ENCODE measurements at regions not wholly inside any gene's neighbourhood (a gene's known extent, or its start where the extent isn't known, plus 50 kb on each side); places are given as distances from the start of the nearest gene placed in this dataset.

GRCh38 chr15:36498916-36499315, 80.5 kb upstream of the CDIN1 start:
- no peak overlapping the region for H2BK12ac ChIP-seq (ENCODE audit: insufficient read length, low read depth, low read length)
- DNase-seq = no peak
- H3K4me2 ChIP-seq (ENCODE audit: insufficient read depth, insufficient read length, low read length) = no peak overlapping the region
- no peaks in the 10 kb centered on the region for H3K27me3 ChIP-seq (ENCODE audit: insufficient read depth, low read length)
- H3K36me3 Mint-ChIP-seq (ENCODE audit: insufficient read depth in 1 of 3, low read depth in 3 of 3) = no peaks in the 10 kb centered on the region
- H3K4me3 Mint-ChIP-seq = no peak overlapping the region
- no peak overlapping the region for H3K27ac Mint-ChIP-seq
- no peak overlapping the region for H3K18ac ChIP-seq (ENCODE audit: insufficient read length, low read depth, low read length)
- peaks cover 10 to 19% of the 10 kb centered on the region in 2 experiments for H3K4me1 Mint-ChIP-seq
- H3K9ac ChIP-seq (ENCODE audit: extremely low read depth, insufficient read length, low read length) = no peak overlapping the region
- no peaks in the 10 kb centered on the region for H3K9me3 ChIP-seq (ENCODE audit: control insufficient read depth, low read depth, low read length)
- H3K14ac ChIP-seq (ENCODE audit: insufficient read depth, low read length) = no peak overlapping the region
- H3K9me3 Mint-ChIP-seq = no peaks in the 10 kb centered on the region
- no peak overlapping the region for H2BK120ac ChIP-seq (ENCODE audit: low read depth, low read length, poor library complexity, severe bottlenecking)
- WGBS (ENCODE audit: extremely low coverage, insufficient read length, low lambda C conversion rate) = no CpG with 5 or more reads among the region's 2 CpGs
- no peak overlapping the region for H2BK20ac ChIP-seq (ENCODE audit: low read depth, low read length, poor library complexity, severe bottlenecking)
- H4K8ac ChIP-seq (replicated peaks; ENCODE audit: insufficient read length, low read depth, low read length) = no peak overlapping the region
- H3K79me2 ChIP-seq (ENCODE audit: insufficient read depth, low read length) = no peaks in the 10 kb centered on the region
- no peak overlapping the region for H3K27ac ChIP-seq (ENCODE audit: insufficient read length, low read depth, low read length)
- H2BK5ac ChIP-seq (ENCODE audit: insufficient read length, low read length) = no peak overlapping the region
- H4K91ac ChIP-seq (ENCODE audit: insufficient read length, low read depth, low read length) = no peak overlapping the region
- H3K4me1 ChIP-seq (ENCODE audit: insufficient read depth, low read length) = no peaks in the 10 kb centered on the region; the same call in 1 of the 2 replicates
- no peak overlapping the region for H3K23ac ChIP-seq (ENCODE audit: insufficient read length, low read depth, low read length)
- H3K79me1 ChIP-seq (ENCODE audit: insufficient read depth, low read depth, low read length, poor library complexity, severe bottlenecking) = no peaks in the 10 kb centered on the region
- H2BK15ac ChIP-seq (ENCODE audit: low read depth, low read length) = no peak overlapping the region
- no peak overlapping the region for H3T11ph ChIP-seq (ENCODE audit: low read length)
- H4K5ac ChIP-seq (ENCODE audit: insufficient read length, low read depth, low read length) = no peak overlapping the region
- no peaks in the 10 kb centered on the region for H3K27me3 Mint-ChIP-seq (ENCODE audit: low read depth)
- TF ChIP-seq CTCF (conservative IDR thresholded peaks at IDR 0.05) = no peak
- no peak overlapping the region for H2AK5ac ChIP-seq (ENCODE audit: insufficient read length, low read length)
- no peak overlapping the region for H2AFZ ChIP-seq (ENCODE audit: low read length)
- H3K23me2 ChIP-seq (ENCODE audit: insufficient read length, low read depth, low read length, poor library complexity, severe bottlenecking) = no peaks in the 10 kb centered on the region
- no peak overlapping the region for H3K4ac ChIP-seq (ENCODE audit: low read depth, low read length)
- H4K20me1 ChIP-seq (ENCODE audit: control insufficient read depth, insufficient read depth, insufficient read length) = no peaks in the 10 kb centered on the region
- H3K56ac ChIP-seq (ENCODE audit: insufficient read length, low read depth, low read length) = no peak overlapping the region

Data from H9 (cell line).